NCI-H1105 (cell line): ENCODE measurements at regions not wholly inside any gene's neighbourhood (a gene's known extent, or its start where the extent isn't known, plus 50 kb on each side); places are given as distances from the start of the nearest gene placed in this dataset.

ENCODE experiments used
- DNase-seq: peaks from one replicate; lab custom pipeline; 2025; lab: John Stamatoyannopoulos, UW

GRCh38 chr19:29096896-29097295 is 116.1 kb downstream of the UQCRFS1 start:
- DNase-seq, result no peak

DNA sequence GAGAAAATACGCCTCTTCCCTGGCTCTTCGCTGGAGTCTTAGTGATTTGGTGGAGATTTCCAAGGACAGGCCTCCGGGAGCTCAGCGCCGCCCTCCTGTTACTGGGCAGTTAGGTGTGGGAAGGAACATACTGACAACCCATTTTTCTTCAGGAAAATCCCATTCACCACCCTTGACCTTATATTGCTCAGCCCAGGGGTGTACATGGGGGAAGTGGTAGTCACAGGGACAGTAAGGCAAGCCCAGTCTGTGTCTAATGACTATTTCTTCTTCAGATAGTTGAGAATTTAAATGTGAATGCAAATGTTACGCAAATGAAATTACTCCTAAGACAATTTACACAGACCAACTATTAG is 119.4 kb downstream of the UQCRFS1 start:
- no peak for DNase-seq

DNA sequence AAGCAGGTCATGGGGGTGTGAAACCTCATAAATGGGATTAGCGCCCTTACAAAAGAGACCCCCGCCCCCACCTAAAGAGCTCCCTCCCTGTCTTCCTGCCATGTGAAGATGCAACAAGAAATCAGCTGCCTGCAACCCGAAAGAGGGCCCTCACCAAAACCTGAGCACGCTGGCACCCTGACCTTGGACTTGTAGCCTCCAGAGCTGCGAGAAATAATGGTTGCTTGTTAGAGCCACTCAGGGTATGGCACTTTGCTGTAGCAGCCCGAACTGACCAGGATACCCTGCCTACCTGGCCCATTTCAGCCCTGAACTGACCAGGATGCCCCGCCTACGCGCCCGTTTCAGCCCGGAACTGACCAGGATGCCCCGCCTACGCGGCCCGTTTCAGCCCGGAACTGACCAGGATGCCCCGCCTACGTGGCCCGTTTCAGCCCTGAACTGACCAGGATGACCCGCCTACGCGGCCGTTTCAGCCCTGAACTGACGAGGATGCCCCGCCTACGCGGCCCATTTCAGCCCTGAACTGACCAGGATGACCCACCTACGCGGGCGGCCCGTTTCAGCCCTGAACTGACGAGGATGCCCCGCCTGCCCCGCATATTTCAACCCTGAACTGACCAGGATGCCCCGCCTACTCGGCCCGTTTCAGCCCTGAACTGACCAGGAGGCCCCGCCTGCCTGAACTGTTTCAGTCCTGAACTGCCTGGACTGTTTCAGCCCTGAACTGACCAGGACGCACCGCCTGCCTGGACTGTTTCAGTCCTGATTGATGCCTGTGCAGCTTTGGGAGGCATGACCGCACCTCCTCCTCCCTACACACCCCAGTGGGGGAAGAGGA is 120.0 kb downstream of the UQCRFS1 start:
- DNase-seq, result no peak

- DNase-seq, result no peak
Measured at GRCh38 chr19:29090783-29091526, 122.0 kb downstream of the UQCRFS1 start.

- DNase-seq, result no peak
Measured at GRCh38 chr19:29089315-29089870, 123.6 kb downstream of the UQCRFS1 start.

GRCh38 chr19:29088761-29089160 is 124.2 kb downstream of the UQCRFS1 start:
- no peak for DNase-seq

GRCh38 chr19:29086646-29087045 is 126.3 kb downstream of the UQCRFS1 start:
- no peak for DNase-seq

- no peak for DNase-seq
Measured at GRCh38 chr19:29086182-29086581, 126.8 kb downstream of the UQCRFS1 start.

GRCh38 chr19:29085630-29086029 is 127.3 kb downstream of the UQCRFS1 start:
- DNase-seq, result no peak

GRCh38 chr19:29085206-29085605 is 127.7 kb downstream of the UQCRFS1 start:
- DNase-seq, result no peak

GRCh38 chr19:29084266-29084665 is 128.7 kb downstream of the UQCRFS1 start:
- no peak for DNase-seq

DNA sequence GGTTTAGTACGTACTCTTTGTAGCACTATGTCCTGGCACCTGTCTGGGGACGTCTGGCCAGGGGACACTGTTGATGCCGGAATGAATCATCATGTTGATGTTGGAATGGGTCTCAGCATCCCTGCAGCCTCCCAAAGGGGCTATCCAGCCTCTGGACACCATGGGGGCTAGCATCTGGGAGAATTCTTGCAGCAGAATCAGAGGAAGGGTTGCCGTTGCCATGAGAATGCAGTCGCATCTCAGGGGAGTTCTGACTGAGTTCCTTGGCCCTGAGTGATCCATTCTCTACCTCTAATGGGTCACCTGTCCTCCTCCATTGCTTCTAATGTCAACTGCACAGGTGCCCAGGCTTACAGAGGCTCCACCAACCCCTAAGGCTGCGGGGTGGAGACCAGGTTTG is 129.1 kb downstream of the UQCRFS1 start:
- no peak for DNase-seq

GRCh38 chr19:29079356-29080032 is 133.5 kb downstream of the UQCRFS1 start:
- no peak for DNase-seq

- no peak for DNase-seq
Measured at GRCh38 chr19:29076963-29077362, 136.0 kb downstream of the UQCRFS1 start.

DNA sequence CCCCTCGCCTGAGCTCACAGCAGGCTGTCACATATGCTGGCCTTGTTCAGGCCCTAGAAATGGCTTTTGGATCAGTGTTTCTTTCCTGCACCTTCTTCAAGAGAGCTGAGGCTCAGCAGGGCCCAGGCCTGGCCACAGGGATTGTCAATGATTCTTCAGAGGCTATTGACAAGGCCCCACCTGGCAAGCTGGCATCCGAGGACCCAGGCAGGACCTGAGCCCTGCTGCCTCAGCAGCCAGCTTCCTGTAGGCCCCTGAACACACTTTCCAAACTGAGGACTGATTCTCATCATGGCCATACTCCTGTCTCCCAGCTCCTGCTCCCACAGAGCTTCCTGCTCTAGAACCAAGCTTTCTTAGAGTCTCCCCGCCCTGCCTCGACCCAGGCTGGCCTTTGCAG is 136.8 kb downstream of the UQCRFS1 start:
- DNase-seq, result no peak

DNA sequence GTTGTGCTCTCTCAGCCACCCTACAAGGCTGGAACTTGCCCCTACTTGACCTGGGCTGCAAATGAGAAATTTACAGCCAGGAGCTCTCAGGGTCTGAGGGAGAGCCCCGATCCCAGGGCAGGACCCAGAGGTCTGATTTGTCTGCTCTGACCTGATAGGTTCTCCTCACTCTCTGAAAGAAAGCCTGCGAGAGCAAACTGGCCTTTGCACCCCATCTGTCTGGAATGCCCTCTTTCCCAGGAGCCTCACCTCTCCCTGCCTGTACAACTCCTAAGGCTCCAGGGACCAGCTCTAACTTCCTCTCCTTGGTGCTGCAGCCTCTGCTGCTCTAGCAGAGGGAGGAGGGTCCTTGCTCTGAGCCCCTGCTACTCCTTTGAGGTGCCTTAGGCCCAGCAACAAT is 137.8 kb downstream of the UQCRFS1 start:
- DNase-seq, result no peak

- no peak for DNase-seq
Measured at GRCh38 chr19:29074579-29074978, 138.4 kb downstream of the UQCRFS1 start.

DNA sequence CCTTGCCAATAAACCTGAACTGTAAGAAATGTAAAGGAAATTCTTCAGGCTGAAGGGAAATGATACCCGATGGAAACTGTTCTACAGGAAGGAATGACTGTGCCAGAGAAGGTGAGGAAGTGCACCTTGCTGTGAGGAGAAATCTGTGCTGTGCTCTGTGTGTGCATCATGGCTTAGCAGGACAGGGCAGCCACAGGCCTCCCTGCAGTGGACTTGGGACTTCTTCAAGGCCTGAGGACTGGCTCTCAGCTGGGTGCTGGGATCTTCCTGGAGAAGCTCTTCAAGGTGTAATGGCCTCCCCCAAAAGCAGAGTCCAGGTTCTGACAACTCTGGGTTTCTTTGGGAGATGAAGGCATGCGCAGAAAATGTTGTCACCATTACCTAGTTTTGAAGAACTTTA is 145.1 kb downstream of the UQCRFS1 start:
- no peak for DNase-seq

- no peak for DNase-seq
Measured at GRCh38 chr19:29062475-29063435, 150.2 kb downstream of the UQCRFS1 start.

DNA sequence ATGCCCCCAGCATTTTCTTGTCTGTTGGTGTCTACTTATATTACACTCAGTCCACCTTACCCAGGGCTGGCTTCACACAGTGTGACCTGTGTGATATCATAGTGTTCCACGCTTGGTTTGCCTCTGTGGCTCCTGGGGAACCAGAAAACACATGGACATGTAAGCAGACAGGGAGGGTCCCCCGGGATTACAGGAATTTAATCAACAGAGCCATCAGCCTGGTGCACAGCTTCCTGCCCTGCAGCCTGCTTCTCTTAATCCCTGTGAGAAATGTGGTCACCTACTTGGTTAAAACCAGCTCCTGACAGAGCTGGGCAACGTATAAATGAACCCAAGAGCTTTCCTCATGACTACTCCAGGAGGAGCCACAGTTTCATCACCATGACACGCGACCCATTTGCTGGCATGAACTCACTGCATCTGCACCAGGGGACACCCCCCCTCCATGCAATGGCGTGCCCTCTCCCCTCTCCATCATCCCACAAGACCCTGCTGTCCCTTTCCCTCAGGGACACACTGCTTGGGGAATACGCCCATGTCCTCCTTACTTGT is 152.1 kb downstream of the UQCRFS1 start:
- no peak for DNase-seq

DNA sequence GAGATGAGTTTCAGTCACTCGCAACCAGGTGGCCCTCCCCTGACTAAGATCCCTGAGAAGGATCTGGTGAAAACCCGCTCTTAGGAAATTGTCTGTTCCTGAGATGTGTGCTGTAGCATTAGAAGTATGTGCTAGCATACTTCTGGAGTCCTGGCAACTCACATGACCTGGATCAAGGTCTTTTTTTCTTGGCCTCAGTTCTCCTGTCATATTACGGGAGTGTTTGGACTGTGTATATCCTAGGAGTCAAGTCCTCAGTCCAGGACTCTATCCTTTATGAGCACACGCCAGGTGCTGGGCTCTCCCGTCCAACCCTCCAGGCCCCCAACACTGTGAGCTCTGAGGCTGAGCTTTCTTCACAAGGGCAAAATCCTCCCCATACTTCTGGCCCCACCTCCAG is 156.4 kb downstream of the UQCRFS1 start:
- no peak for DNase-seq
